ENCODE measurements at regions not wholly inside any gene's neighbourhood (a gene's known extent, or its start where the extent isn't known, plus 50 kb on each side); places are given as distances from the start of the nearest gene placed in this dataset.

DNA sequence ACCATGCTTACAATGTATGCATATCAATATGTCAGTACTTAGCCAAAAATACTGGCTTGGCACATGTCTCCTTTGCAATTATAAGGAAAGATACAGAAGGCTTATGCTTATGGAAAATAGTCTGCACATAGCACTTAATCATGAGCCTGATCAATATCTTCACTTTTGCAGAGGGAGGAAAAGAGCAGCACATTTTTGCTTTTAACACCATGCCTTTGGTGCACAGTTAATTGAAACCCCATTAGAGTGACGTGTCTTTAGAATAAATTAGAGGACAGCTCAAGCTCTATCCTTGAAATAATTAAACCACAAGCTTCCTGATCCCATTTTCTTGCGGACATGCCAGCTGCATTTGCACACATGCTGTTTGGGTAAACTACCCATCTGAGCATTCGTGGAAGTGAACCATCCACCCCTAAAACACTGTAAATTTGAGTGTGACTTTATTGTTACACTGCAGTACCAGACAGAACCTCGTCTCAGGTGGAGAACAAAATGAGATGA is 839.9 kb upstream of the MGAT4C start:
- TF ChIP-seq ARNT (IDR thresholded peaks at IDR 0.05) = no peak
- TF ChIP-seq ZNF384 (IDR thresholded peaks at IDR 0.05) = no peak
- no peak for TF ChIP-seq CTBP1 (IDR thresholded peaks at IDR 0.05; ENCODE audit: borderline replicate concordance)
- no peak for TF ChIP-seq SP1 (IDR thresholded peaks at IDR 0.05)
- no peak for TF ChIP-seq HDGF (IDR thresholded peaks at IDR 0.05; ENCODE audit: borderline replicate concordance)
- no peak for TF ChIP-seq PKNOX1 (IDR thresholded peaks at IDR 0.05)
- no peak for TF ChIP-seq FOXK2 (IDR thresholded peaks at IDR 0.05)
- TF ChIP-seq FOXA1 (IDR thresholded peaks at IDR 0.05) = no peak
- TF ChIP-seq NFRKB (IDR thresholded peaks at IDR 0.05) = no peak

Measured in HEK293T (cell line).